Fibroblast of villous mesenchyme (primary cell): ENCODE measurements at regions not wholly inside any gene's neighbourhood (a gene's known extent, or its start where the extent isn't known, plus 50 kb on each side); places are given as distances from the start of the nearest gene placed in this dataset.
A peak's percentile ranks its signal among the peaks of the same experiment; 100 is the strongest.
"Not testable (repeated sequence)": the region's sequence is repeated elsewhere in the genome, so short reads cannot be mapped to it uniquely, and the experiment has no call there.

Experiments used
- DNase-seq: peaks from one replicate; pipeline ENCODE4 v3.0.0-alpha.2; 2010; ENCODE audit warnings: low read depth
- H3K4me3 ChIP-seq: 2 replicates; pipeline ENCODE4 v1.5.1; 2011; ENCODE audit warnings: low read depth, mild to moderate bottlenecking, low read length
- CTCF ChIP-seq: IDR thresholded peaks from 2 replicates; pipeline ENCODE4 v1.5.1; 2012; ENCODE audit warnings: low read depth, mild to moderate bottlenecking, low read length; ENCODE audit not compliant: insufficient read depth

GRCh38 chr9:106218854-106219253, 524.5 kb downstream of the TMEM38B start:
- no peak overlapping the region for H3K4me3 ChIP-seq
- no peak for TF ChIP-seq CTCF

GRCh38 chr9:106220415-106220814, 526.1 kb downstream of the TMEM38B start:
- no peak overlapping the region for H3K4me3 ChIP-seq
- no peak for TF ChIP-seq CTCF
- DNase-seq = no peak

More at GRCh38 chr9:106218854-106219253, 524.5 kb downstream of the TMEM38B start:
- DNase-seq = no peak

- no peak for TF ChIP-seq CTCF
- DNase-seq = no peak
These were observed 534.5 kb downstream of the TMEM38B start for GRCh38 chr9:106228861-106229260.

GRCh38 chr9:106233116-106233515, 538.8 kb downstream of the TMEM38B start:
- no peak for TF ChIP-seq CTCF

More at GRCh38 chr9:106228861-106229260, 534.5 kb downstream of the TMEM38B start:
- no peak overlapping the region for H3K4me3 ChIP-seq

GRCh38 chr9:106260908-106261307, 566.6 kb downstream of the TMEM38B start:
- DNase-seq, H3K4me3 ChIP-seq: not testable (repeated sequence)

More at GRCh38 chr9:106233116-106233515, 538.8 kb downstream of the TMEM38B start:
- DNase-seq = no peak
- H3K4me3 ChIP-seq = no peak overlapping the region

- no peak for TF ChIP-seq CTCF
- no peak for DNase-seq
- no peak overlapping the region for H3K4me3 ChIP-seq
These were observed 583.6 kb downstream of the TMEM38B start for GRCh38 chr9:106277966-106278365.

- TF ChIP-seq CTCF = no peak
- H3K4me3 ChIP-seq = no peak overlapping the region
These were observed 579.2 kb upstream of the ZNF462 start for GRCh38 chr9:106283769-106284168.

GRCh38 chr9:106284296-106284695, 578.7 kb upstream of the ZNF462 start:
- DNase-seq = no peak
- peak; percentile 28 for TF ChIP-seq CTCF

More at GRCh38 chr9:106283769-106284168, 579.2 kb upstream of the ZNF462 start:
- DNase-seq = no peak

More at GRCh38 chr9:106284296-106284695, 578.7 kb upstream of the ZNF462 start:
- H3K4me3 ChIP-seq = no peak overlapping the region
